Stimulated activated naive CD8-positive, alpha-beta T cell treated with anti-CD3 and anti-CD28 coated beads, Interleukin-15, Interleukin-2, amounts not matched to agents 100 ng/mL and 50 ng/mL, for 24 hours (primary cell): ENCODE measurements at regions not wholly inside any gene's neighbourhood (a gene's known extent, or its start where the extent isn't known, plus 50 kb on each side); places are given as distances from the start of the nearest gene placed in this dataset.
"Not testable (repeated sequence)": the region's sequence is repeated elsewhere in the genome, so short reads cannot be mapped to it uniquely, and the experiment has no call there.

Experiments
- H3K27ac Mint-ChIP-seq: one replicate; pipeline ENCODE4 v1.8.0; 2021; ENCODE audit warnings: mild to moderate bottlenecking, mixed read lengths
- H3K27me3 Mint-ChIP-seq: one replicate; pipeline ENCODE4 v1.8.0; 2021; ENCODE audit warnings: mixed read lengths
- H3K36me3 Mint-ChIP-seq: one replicate; pipeline ENCODE4 v1.8.0; 2021; ENCODE audit warnings: low read depth, mixed read lengths
- H3K4me1 Mint-ChIP-seq: one replicate; pipeline ENCODE4 v1.8.0; 2021; ENCODE audit warnings: low read depth, mixed read lengths
- H3K4me3 Mint-ChIP-seq: one replicate; pipeline ENCODE4 v1.8.0; 2021; ENCODE audit warnings: mild to moderate bottlenecking, mixed read lengths
- H3K9me3 Mint-ChIP-seq: one replicate; pipeline ENCODE4 v1.8.0; 2021; ENCODE audit warnings: mixed read lengths

DNA sequence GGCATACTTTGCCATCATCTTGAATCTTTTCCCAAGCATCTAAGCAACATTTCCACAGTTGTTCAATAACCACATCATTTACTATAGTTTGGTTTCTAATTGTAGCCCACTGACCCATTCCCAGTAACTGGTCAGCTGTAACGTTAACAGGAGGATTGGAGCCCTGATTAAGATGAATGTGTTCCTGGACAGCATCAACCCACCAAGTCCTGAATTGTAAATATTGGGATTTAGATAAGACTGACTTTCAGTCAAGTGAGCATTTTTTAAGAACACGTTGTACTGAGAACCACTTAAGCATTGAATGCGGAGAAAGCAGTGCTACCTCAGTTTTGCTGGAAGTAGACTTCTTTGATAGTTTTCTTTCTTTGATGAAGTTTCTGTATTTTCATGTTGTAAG is 53.3 kb upstream of the ARL4D start:
- H3K27ac Mint-ChIP-seq, H3K27me3 Mint-ChIP-seq, H3K4me3 Mint-ChIP-seq: not testable (repeated sequence)
- peaks cover 40% of the 10 kb centered on the region for H3K36me3 Mint-ChIP-seq
- peaks cover 26% of the 10 kb centered on the region for H3K9me3 Mint-ChIP-seq
- H3K4me1 Mint-ChIP-seq: peaks cover 26% of the 10 kb centered on the region

DNA sequence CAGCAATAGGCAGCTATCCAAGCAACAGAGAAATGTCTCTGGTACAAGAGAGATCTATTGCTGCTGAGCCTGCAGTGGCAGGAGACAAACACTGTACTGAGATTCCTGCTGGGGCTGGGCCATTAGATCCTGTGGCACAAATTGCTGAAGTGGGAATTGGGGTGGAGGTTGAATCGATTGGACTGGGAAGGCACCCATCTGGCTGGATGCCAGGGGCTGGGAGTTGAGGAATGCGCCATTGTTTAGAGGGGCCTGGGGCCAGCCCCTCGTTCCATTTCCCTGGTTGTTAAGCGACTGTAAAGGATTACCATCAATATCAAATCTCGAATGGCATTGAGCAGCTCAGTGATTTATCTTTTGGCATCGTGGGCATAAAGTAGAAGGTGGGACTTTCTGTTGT is 54.1 kb upstream of the ARL4D start:
- peaks cover 35% of the 10 kb centered on the region for H3K36me3 Mint-ChIP-seq
- no peak overlapping the region for H3K27ac Mint-ChIP-seq
- H3K4me3 Mint-ChIP-seq: no peak overlapping the region
- peaks cover 24% of the 10 kb centered on the region for H3K9me3 Mint-ChIP-seq
- no peaks in the 10 kb centered on the region for H3K27me3 Mint-ChIP-seq
- peaks cover 26% of the 10 kb centered on the region for H3K4me1 Mint-ChIP-seq

DNA sequence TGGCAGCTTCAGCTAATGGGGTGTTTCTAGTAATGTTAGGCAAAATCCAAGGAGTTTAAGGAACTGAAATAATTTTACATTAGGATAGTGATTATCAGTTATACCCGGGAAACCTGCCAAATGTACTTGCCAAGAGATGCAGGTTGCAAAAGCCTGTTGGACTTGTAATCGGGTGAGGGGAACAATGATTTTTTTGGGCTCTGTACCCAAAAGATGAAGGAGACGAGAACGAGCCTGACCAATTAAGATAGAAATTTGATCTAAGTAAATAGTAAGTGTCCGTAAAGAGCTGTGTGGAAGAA is 56.3 kb upstream of the ARL4D start:
- H3K4me1 Mint-ChIP-seq: peaks cover 26% of the 10 kb centered on the region
- H3K27me3 Mint-ChIP-seq: no peaks in the 10 kb centered on the region
- peak overlapping the region; percentile 2 for H3K4me3 Mint-ChIP-seq
- peaks cover 13% of the 10 kb centered on the region for H3K36me3 Mint-ChIP-seq
- peak overlapping the region; percentile 85 for H3K27ac Mint-ChIP-seq
- peaks cover 9% of the 10 kb centered on the region for H3K9me3 Mint-ChIP-seq

DNA sequence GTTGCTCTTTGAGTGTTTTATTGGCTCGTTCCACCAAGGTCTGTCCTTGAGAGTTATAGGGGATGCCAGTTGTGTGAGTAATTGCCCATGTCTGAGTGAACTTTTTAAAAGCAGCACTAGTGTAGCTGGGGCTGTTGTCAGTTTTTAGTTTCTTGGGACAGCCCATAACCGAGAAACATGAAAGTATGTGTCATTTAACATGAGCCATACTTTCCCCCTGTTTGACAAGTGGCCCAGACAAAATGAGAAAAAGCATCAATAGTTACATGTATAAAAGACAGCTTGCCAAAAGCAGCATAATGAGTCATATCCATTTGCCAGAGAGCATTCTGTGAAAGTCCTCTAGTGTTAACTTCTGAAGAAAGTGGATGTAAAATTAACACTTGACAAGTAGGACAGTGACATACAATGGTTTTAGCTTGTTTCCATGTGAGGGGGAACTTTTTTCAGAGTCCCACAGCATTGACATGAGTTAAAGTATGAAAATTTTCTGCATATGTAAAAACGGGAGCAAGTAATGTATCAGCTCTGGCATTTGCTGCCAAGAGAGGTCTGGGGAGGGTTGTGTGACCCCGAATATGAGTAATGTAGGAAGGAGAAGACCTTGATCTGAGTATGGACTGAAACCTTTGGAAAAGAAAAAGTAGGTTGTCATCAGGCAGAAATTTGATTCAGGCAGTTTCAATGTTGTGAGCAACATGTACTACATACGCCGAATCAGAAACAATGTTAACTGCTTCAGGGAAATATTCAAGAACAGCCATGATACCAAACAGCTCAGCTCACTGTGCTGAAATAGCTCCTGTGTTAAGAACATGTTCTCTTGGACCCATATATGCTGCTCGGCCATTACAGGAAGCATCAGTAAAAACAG is 56.8 kb upstream of the ARL4D start:
- peaks cover 26% of the 10 kb centered on the region for H3K4me1 Mint-ChIP-seq
- H3K27ac Mint-ChIP-seq: peak overlapping the region; percentile 85
- H3K4me3 Mint-ChIP-seq: peak overlapping the region; percentile 30

DNA sequence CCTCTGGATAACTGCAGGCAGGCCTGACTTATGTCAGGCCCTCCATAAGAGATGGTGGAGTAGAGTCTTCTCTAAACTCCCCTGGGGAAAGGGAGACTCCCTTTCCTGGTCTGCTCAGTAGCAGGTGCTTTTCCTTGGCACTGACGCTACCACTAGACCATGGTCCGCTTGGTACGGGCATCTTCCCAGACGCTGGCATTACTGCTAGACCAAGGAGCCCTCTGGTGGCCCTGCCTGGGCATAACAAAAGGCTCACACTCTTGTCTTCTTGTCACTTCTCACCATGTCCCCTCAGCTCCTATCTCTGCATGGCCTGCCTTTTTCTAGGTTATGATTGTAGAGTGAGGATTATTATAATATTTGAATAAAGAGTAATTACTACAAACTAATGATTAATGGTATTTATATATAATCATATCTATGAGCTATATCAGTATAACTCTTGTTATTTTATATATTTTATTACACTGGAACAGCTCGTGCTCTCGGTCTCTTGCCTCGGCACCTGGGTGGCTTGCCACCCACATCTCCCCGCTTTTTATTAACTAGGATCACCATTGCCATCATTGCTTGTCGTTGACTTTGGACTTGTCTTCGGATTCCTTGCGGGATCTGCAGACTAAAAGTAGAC is 59.8 kb upstream of the ARL4D start:
- H3K36me3 Mint-ChIP-seq: peaks cover 4% of the 10 kb centered on the region
- H3K27ac Mint-ChIP-seq: no peak overlapping the region
- H3K9me3 Mint-ChIP-seq: no peaks in the 10 kb centered on the region
- peaks cover 34% of the 10 kb centered on the region for H3K4me1 Mint-ChIP-seq
- no peaks in the 10 kb centered on the region for H3K27me3 Mint-ChIP-seq
- no peak overlapping the region for H3K4me3 Mint-ChIP-seq

More for the DNA sequence above, 56.8 kb upstream of the ARL4D start:
- peaks cover 7% of the 10 kb centered on the region for H3K36me3 Mint-ChIP-seq
- H3K9me3 Mint-ChIP-seq: peaks cover 3% of the 10 kb centered on the region
- H3K27me3 Mint-ChIP-seq: no peaks in the 10 kb centered on the region

DNA sequence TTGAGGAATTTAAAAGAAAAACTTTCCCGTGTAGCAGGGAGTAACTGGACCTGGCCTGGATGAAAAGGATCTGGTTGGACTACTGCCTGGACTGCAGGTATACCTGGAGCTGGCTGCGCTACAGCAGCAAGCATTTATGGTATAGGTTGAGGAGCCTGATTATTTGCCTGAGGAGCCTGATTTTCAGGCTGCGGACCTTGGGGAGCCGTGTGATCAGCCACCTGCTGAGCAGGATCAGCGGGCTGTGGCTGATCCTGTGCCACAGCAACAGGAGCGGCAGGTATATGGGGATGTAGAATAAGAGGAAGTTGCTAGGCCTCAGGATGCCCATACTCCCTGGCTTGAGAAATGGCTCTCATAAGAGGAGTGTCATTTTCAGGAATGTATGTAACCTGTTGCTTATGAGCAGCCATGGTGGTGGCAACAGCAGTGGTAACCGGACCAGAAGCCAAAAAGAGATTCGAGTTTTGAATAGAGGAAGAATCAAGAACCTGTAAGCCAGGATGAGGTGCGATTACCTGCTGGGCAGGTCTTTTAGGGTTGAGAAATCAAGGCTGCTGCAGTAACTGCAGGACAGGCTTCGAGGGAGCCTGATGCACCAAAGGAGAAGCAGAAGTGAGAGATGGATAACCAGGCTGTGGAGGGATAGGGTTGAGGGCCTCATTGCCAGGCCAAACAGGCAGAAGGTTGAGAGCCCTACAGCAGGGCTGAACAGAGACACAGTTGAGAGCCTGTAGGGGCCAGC is 60.9 kb upstream of the ARL4D start:
- Mint-ChIP-seq H3K9me3 (no peaks in the 10 kb centered on the region), H3K27ac (no peak overlapping the region), H3K36me3 (peaks cover 4% of the 10 kb centered on the region)

DNA sequence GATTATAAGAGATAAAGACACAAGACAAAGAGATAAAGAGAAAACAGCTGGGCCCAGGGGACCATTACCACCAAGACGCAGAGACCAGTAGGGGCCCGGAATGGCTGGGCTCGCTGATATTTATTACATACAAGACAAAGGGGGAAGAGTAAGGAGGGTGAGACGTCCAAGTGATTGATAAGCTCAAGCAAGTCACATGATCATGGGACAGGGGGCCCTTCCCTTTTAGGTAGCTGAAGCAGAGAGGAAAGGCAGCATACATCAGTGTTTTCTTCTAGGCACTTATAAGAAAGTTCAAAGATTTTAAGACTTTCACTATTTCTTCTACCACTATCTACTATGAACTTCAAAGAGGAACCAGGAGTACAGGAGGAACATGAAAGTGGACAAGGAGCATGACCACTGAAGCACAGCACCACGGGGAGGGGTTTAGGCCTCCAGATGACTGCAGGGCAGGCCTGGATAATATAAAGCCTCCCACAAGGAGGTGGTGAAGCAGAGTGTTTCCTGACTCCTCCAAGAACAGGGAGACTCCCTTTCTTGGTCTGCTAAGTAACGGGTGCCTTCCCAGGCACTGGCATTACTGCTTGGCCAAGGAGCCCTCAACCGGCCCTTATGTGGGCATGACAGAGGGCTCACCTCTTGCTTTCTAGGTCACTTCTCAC is 63.9 kb upstream of the ARL4D start:
- H3K27me3 Mint-ChIP-seq: peaks cover 1% of the 10 kb centered on the region
- peaks cover 13% of the 10 kb centered on the region for H3K4me1 Mint-ChIP-seq
- no peaks in the 10 kb centered on the region for H3K36me3 Mint-ChIP-seq
- no peak overlapping the region for H3K4me3 Mint-ChIP-seq
- no peak overlapping the region for H3K27ac Mint-ChIP-seq
- no peaks in the 10 kb centered on the region for H3K9me3 Mint-ChIP-seq

More for the DNA sequence above, 60.9 kb upstream of the ARL4D start:
- H3K4me1 Mint-ChIP-seq: peaks cover 35% of the 10 kb centered on the region
- no peaks in the 10 kb centered on the region for H3K27me3 Mint-ChIP-seq
- H3K4me3 Mint-ChIP-seq: no peak overlapping the region

DNA sequence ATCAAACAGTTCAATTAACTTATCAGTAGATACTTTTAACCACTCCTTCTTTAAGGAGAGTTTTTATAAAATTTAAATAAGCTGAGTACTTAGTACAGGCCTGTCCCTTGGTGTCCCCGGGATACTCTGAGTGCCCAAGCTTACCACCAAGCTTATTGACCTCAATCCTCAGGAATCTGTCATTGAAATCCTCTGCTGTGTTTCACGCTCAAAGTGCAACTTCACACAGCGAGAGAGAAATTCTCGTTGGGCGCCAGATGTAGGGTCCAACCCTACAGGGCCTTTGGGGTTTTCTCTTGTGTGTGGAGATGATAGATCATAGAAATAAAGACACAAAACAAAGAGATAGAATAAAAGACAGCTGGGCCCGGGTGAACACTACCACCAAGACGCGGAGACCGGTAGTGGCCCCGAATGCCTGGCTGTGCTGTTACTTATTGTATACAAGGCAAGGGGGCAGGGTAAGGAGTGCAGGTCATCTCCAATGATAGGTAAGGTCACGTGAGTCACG is 65.3 kb upstream of the ARL4D start:
- H3K27ac Mint-ChIP-seq: no peak overlapping the region
- no peaks in the 10 kb centered on the region for H3K36me3 Mint-ChIP-seq
- H3K9me3 Mint-ChIP-seq: no peaks in the 10 kb centered on the region
- no peak overlapping the region for H3K4me3 Mint-ChIP-seq
- H3K4me1 Mint-ChIP-seq: peaks cover 13% of the 10 kb centered on the region
- peaks cover 12% of the 10 kb centered on the region for H3K27me3 Mint-ChIP-seq

DNA sequence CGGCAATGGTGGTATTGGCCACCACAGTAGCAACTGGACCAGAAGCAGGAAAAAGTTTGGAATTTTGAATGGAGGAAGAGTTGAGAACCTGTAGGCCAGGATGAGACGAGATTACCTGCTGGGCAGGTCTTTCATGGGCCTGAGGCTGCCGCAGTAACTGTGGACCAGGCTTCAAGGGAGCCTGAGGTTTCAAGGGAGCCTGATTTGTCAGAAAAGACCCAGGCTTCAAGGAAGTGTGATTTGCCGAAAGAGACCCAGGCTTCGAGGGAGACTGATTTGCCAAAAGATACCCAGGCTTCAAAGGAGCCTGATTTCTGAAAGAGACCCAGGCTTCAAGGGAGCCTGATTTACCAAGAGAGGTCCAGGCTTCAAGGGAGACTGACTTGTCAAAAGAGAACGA is 66.6 kb upstream of the ARL4D start:
- Mint-ChIP-seq H3K4me3 (no peak overlapping the region), H3K9me3 (no peaks in the 10 kb centered on the region), H3K27me3 (peaks cover 18% of the 10 kb centered on the region), H3K4me1 (peaks cover 19% of the 10 kb centered on the region), H3K27ac (no peak overlapping the region), H3K36me3 (no peaks in the 10 kb centered on the region)

DNA sequence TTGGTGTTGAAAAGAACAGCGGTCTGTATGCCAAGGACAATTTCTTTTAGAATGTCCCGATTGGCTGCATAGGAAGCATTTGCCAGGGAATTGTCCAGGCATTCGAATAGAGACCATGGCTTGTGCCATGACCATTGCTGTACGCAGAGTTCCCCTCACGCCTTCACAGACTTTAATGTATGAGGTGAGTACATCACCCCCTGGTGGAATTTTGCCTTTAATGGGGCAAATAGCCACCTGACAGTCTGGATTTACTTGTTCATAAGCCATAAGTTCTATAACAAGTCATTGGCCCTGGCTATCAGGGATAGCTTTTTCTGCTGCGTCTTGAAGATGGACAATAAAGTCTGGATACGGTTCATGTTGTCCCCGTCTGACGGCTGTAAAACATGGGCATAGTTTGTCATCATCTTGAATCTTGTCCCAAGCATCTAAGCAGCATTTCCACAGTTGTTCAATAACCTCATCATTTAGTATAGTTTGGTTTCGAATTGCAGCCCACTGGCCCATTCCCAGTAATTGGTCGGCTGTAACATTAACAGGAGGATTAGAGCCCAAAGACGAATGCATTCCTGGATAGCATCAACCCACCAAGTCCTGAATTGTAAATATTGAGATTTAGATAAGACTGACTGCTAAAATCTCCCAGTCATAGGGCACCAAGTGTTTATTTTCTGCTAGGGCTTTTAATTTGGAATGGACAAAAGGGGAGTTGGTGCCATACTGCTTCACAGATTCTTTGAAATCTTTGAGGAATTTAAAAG is 67.7 kb upstream of the ARL4D start:
- Mint-ChIP-seq H3K36me3 (no peaks in the 10 kb centered on the region), H3K27me3 (peaks cover 24% of the 10 kb centered on the region), H3K9me3 (no peaks in the 10 kb centered on the region), H3K4me1 (peaks cover 28% of the 10 kb centered on the region), H3K27ac (no peak overlapping the region), H3K4me3 (no peak overlapping the region)

DNA sequence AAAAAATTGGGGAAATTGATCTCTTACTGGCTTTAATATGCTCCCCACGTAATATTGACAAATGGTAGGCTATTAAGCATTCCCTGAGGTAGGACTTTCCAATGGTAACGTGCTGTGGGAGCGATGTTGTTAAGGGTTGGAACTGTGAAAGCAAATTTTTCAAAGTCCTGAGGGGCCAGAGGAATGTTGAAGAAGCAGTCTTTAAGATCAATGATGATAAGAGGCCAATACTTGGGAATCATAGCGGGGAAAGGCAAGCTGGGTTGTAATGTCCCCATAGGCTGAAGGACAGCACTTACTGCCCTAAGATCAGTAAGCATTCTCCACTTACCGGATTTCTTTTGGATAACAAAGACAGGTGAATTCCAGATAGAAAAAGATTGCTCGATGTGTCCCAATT is 69.6 kb upstream of the ARL4D start:
- H3K27ac Mint-ChIP-seq: no peak overlapping the region
- H3K4me1 Mint-ChIP-seq: peaks cover 22% of the 10 kb centered on the region
- no peaks in the 10 kb centered on the region for H3K36me3 Mint-ChIP-seq
- H3K27me3 Mint-ChIP-seq: peaks cover 24% of the 10 kb centered on the region
- H3K9me3 Mint-ChIP-seq: no peaks in the 10 kb centered on the region
- no peak overlapping the region for H3K4me3 Mint-ChIP-seq

DNA sequence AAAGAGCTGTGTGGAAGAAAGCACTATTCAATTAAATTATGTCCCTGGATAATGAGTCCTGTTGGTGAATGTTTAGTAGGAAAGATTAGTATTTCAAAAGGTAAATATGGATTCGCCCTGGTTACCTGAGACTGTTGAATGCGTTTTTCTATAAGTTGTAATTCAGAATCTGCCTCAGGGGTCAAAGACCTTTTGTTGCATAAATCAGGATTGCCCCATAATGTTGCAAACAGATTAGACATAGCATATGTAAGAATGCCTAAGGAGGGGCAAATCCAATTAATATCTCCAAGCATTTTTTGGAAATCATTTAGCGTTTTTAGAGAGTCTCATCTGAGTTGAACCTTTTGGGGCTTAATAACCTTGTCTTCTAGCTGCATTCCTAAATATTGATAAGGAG is 70.1 kb upstream of the ARL4D start:
- Mint-ChIP-seq H3K36me3 (no peaks in the 10 kb centered on the region), H3K4me3 (no peak overlapping the region), H3K9me3 (no peaks in the 10 kb centered on the region), H3K27ac (no peak overlapping the region), H3K27me3 (peaks cover 24% of the 10 kb centered on the region), H3K4me1 (peaks cover 16% of the 10 kb centered on the region)

DNA sequence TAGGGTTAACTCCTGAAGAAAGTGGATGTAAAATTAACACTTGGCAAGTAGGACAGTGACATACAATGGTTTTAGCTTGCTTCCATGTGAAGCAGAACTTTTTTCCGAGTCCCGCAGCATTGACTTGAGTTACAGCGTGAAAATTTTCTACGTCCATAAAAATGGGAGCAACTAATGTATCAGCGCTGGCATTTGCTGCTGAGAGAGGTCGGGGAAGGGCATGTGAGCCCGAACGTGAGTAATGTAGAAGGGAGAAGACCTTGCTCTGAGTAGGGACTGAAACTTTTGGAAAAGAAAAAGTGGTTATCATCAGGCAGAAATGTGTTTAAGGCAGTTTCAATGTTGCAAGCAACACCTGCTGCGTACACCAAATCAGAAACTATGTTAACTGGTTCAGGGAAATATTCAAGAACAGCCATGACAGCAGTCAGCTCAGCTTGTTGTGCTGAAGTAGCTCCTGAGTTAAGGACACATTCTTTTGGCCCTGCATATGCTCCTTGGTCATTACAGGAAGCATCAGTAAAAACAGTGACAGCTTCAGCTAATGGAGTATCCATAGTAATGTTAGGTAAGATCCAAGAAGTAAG is 70.9 kb upstream of the ARL4D start:
- Mint-ChIP-seq H3K4me1 (peaks cover 16% of the 10 kb centered on the region), H3K4me3 (no peak overlapping the region), H3K27ac (no peak overlapping the region), H3K36me3 (no peaks in the 10 kb centered on the region), H3K27me3 (peaks cover 24% of the 10 kb centered on the region), H3K9me3 (no peaks in the 10 kb centered on the region)

DNA sequence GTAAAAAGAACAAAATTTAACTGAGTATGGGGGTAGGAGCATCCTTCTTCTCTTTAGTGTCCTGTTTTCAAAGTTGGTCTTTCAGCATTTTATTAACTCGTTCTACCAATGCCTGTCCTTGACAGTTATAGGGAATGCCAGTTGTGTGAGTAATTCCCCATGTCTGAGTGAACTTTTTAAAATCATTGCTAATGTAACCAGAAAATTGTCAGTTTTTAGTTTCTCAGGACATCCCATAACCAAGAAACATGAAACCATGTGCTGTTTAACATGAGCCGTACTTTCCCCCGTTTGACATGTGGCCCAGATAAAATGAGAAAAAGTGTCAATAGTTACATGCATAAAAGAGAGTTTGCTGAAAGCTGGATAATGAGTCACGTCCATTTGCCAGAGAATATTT is 71.4 kb upstream of the ARL4D start:
- Mint-ChIP-seq H3K27me3 (peaks cover 24% of the 10 kb centered on the region), H3K36me3 (no peaks in the 10 kb centered on the region), H3K9me3 (no peaks in the 10 kb centered on the region), H3K27ac (no peak overlapping the region), H3K4me1 (peaks cover 16% of the 10 kb centered on the region), H3K4me3 (no peak overlapping the region)
